Fibroblast of skin of right biceps (primary cell): ENCODE measurements at regions not wholly inside any gene's neighbourhood (a gene's known extent, or its start where the extent isn't known, plus 50 kb on each side); places are given as distances from the start of the nearest gene placed in this dataset.
A peak's percentile ranks its signal among the peaks of the same experiment; 100 is the strongest.

Experiments used
- DNase-seq: peaks from one replicate; pipeline ENCODE4 v3.0.0-alpha.2; 2013

DNA sequence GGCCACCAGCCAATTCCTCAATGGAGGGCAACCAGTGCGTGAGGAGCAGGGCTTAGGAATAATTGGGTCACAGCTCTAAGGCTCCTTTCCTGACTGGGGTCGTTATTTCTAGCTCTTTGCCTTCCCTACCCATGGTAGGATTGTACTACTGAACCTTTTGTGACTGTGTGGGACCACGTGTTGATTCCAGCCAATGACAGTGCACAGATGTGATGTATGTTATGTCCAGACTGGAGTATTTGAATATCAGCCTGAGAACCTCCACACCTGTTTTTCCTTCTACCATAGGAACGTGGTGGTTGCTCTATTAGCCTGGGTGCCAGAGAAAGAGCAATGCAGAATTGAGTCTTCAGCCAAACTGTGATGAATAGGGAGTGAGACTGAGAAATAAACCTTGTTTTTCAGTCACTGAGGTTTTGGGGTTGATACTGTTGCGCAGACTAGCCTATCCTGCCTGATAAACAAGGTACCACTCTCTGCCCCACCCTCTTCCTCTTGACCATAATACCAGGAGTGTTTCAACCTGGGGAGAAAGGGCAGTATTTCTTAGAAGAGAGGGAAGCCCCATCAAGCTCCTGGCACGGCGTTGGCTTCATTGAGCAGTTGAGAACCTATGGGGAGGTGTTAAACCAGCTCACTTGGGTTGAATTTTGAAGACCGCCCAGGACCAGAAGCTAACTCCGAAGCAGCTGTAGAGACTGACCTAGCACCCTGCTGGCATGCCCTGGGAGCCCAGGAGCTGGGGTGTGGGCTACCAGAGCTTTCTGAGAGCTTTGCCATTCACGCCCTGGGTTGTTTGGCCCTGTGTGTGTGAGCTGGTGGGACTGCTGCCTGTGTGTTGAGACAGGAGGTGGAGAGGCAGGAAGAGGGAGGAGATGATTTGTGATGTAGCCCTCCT is 105.5 kb upstream of the BACH2 start:
- DNase-seq = peak; percentile 43

DNA sequence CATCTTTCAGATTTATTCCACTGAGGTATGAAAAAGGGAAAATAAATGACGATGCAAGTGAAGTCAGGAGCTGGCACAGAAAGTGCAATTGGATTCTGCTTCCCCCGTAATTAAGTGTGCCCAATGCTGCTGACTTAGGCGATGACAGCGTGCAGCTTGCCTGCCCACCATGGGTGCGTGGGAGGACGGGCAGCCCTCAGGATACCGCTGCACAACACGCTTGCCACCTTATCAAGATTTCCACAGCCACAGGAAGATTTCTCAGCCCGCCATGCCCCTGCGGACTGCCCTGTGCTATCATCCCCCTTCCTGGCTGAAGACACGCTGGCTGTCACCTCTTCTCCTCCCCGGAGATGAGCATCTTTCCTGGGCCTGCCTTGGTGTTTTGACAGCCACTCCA is 103.3 kb upstream of the BACH2 start:
- no peak for DNase-seq

DNA sequence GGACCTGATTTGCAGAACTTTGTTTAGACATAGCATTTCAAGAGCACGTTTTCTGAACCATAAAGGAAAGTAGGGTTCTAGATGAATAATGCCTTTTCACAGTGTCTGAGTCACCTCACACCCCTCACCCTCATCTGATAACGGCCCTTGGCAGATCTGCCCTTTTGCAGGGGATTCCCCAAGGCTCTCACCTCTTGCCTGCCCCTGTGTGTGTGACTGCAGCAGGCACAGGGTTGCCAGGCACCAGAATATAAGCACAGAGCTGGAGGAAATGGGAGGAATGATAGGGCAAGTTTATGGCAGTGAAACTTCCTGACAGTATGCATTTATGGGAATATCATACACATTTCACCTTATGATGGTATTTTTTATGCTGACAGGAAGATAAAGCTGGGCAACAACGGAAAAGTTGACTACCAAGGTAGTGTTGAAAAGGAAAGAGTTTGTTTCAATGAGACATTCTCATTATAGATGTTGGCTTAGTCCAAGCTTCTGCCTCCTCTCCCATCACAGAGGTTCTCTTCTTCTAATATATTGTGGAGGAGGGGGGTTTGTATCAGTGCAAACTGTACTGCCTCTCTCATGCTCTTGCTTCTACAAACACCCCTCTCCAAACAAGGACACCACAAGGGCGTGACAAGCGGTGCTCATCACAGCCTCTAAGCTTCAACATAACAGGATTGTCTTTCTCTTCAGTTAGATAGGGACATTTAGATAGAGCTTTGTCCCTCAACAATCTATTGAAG is 101.5 kb upstream of the BACH2 start:
- peak; percentile 33 for DNase-seq

DNA sequence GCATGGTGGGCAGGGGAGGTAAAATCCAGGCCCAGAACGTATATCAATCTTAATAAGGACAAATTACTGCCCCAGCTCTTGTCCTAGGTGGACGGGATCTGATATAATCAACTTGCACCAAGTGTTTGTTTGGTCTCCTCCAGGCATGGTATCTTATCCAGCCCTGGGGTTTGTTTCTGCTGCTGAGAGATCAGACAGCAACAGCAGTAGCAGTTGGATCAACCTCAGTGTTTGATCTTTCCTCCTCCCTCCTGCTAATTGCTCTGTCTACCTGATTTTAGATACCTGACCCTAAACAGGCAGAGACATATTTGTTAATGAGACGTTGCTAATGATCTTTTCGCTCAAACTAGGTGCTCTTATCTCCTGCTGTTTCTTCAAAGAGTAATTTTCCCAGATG is 100.4 kb upstream of the BACH2 start:
- DNase-seq = no peak

DNA sequence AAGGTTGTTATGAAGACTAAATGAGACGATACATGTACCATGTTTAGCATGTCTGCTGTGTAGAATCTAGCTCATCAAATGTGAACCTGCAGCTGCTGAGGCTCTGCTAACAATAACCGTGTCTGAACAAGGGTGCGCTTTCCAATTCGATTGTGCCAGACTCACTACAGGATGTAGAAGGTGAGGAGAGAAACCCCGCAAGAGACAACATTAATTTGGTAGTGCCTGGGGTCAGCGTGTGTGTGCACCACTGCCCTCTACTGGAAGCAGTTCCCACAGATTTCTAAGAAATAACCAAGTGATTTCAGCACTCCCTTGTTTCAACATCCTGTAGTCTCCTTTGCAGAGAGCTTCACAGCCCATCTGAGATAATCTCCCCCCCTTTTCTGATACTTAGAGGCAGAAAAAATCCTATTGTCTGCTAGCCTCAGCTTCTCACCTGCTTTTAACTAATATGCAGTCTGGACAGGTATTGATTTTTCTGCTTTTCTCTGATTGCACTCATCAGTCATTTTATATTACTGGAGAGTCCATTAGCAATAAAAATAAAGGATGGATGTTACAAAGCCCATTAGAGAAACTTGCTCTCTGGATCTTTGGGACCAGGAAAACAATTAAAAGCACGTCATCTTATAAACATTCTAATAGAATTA is 96.7 kb upstream of the BACH2 start:
- DNase-seq = peak; percentile 69

DNA sequence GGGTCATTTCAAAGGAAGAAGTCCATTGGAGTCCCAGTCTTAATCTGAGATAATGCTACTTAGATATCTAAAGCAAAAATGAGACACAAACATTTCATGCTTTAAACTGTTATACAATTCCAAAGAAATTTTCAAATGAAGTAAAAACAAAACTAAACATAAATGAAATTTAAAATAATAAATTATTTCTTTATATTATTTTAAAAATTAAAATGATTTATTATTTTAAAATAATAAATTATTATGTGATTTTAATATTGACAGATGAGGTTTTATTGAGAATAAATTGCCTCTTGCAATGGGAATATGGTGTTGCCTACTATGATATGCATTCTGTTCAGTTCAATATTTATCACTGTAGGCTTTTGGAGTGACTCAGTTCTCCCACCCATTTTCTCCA is 93.7 kb upstream of the BACH2 start:
- DNase-seq = no peak

DNA sequence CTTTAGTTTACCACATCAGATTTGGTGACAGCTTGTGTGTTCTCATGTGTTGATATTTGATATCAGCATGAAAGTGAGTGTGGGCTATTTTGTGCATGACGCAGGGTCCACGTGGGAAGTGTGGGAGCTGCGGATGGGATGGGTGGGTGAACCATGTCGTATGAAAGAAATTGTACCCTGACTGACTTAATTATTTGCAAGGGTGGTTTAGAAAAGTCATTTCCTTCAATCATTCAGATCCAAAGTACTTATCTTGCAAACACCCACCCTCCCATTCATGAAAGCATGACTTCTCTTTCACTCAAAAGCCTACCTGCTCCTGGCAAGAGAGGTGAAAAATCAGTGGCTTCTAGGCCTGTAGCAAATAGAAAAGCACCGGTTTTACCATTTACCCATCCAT is 91.8 kb upstream of the BACH2 start:
- DNase-seq = no peak

DNA sequence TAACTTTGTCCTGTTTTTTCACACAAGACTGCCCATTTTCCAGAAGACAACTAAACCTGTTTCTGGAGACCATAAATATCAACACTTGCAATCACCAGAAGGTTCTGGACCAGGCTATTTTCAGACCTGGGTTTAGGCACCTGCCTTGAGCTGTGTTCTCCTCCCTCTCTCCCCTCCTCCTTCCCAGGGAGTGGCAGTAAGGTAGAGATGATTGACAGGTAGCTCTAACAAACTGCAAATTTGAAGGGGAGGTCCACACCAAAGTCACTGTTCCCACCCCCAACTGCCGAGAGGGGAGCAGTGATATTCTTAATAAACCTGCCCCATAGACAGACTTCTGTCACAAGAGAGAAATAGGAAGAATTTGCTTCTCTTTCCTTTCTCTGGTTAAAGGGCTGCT is 91.2 kb upstream of the BACH2 start:
- DNase-seq = no peak

DNA sequence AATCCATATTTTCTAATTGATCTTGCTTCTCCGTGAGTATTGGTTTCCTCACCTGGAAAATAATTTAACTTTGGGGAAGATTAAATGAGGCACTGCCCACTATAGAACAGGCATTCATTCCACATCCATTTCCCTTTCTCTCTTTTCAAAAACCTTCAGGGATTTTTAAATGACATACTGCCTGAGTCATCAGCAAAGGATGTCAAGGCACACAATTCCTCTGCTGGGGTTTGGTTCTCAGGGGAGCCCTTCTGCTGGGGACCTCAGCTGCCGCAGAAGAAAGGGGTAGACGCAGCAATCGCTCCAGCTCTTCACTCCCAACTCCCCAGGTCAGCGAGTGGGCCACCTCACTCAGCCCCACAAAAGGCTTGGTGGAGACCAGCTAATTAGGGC is 90.7 kb upstream of the BACH2 start:
- DNase-seq = peak; percentile 55

DNA sequence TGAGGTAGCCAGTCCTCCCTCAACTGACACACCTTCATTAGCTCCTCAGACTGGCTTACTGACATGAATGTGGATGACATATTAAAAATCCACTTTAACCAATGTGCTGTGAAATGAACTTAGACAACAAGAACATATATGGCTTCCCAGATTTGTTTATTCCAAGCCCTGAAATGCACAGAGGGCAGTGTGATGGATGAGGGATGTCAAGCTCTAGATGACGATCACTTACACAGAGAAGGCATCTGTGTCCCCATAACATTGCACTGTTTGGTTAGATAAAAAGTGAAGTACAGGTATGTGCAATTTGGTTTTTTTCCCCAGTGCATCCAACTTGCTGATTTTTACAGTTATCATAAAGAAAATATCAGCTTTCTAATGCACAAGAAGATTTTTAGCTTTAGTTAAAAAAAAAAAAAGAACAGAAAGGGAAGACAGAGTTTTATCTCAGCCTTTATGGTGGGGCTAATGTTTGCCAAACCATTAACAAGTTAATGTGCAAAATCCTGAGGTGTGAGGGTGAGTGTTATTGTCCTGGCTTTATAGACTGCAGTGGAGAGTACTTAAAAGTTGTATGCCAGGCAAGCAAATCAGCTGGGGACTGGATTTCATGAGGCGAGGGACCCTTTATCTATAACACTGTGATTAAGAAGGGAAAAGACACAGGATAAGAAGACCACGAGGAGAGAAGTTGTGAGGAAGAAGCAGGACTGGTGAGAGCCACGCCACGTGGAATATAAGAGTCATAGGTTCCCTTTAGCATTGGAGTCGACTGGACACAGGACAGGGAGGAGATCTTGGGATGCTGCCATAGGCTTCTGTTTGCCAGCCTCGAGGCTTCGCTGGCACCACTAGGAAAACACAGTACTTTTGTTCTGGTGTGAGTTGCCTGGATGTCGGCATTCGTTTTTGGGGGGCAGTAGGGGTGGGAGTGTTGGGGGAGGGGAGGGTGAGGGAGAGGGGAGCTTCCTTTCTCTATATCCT is 90.0 kb upstream of the BACH2 start:
- DNase-seq = no peak

DNA sequence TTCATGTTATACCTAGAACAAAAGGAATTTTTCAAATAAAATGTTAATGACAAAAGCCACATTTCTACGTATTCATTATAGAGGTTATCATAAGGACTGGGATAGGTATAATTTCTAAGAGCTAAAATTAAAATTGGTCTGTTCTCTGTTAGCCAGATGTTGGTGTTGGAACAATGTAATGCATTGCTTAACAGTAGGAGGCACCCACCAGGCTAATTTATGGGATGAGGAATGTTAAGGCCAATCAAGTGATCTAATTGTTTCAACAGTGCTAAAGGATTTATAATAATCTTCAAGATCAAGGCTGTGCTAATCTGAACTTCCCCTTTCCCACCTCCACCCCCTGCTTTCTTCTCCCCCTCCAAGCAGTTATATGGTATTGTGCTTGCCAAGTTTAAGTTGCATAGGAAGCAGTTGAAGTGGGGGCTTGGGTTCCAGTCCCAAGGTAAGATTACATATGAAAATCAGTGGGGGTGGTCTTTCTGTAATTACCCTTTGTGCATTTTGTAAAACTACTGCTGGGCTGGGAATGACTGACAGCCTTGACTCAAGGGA is 89.2 kb upstream of the BACH2 start:
- no peak for DNase-seq

DNA sequence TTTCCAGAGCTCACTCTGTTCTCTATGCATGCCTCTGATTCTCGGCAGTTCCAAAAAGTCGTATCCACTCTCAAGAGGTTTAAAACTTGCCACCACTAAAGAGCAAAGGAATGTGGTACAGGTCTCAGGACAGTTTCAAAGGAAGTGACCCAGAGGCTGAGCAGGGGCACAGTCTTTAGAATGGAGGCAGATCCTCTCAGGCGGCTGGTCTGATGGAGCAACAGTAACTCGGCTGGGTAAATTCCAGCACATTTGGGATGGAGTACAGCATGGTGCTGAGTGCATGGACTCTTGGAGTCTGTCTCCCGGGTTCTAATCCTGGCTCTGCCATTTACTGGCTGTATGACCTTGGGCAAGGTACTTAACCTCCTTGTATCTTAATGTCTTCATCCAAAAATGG is 88.1 kb upstream of the BACH2 start:
- DNase-seq = no peak

DNA sequence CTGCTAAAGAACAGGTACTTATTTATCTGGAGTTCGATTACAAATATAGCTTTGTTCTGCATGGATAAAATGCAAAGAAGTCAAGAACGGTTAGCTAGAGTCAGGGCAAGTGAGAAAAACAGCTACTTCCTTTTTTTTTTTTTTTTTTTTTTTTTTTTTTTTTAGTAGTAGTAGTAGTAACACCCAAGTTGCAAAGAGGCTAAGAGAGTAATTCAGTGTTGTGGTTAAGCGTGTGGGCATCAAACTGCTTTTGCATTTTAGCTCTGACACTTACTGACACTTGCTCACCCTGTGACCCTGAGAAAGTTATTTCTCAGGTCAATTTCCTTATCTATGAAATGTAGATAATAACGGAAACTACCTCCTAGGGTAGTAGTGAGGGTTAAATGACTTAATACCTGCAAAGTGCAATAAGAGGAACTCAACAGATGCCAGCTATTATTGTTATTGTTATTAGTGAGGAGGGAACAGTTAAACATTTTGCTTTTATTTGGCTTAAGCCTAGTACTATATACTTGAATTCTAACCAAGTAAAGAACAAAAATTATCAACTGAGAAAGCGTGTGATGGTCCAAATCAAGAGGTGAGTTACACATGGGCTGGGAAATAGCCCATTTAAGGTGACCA is 86.7 kb upstream of the BACH2 start:
- DNase-seq = no peak

DNA sequence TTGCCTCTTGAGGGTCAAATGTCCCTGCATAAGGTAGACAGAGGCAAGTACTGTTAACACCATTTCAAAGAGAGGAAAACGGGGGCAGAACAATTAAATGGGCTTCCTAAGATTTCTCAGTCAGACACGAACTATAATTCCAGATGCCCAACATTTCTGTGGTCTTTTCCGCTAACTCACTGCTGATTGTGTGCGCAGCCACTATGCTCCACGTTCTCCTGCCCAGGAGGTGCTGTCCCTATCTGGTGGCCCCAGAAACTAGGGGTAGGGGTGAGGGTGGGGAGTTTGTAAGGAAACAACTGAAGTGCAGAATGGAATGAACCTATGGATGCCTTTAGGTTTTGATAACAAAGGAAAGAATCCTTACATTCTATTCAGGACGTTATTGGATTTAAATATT is 86.1 kb upstream of the BACH2 start:
- no peak for DNase-seq

DNA sequence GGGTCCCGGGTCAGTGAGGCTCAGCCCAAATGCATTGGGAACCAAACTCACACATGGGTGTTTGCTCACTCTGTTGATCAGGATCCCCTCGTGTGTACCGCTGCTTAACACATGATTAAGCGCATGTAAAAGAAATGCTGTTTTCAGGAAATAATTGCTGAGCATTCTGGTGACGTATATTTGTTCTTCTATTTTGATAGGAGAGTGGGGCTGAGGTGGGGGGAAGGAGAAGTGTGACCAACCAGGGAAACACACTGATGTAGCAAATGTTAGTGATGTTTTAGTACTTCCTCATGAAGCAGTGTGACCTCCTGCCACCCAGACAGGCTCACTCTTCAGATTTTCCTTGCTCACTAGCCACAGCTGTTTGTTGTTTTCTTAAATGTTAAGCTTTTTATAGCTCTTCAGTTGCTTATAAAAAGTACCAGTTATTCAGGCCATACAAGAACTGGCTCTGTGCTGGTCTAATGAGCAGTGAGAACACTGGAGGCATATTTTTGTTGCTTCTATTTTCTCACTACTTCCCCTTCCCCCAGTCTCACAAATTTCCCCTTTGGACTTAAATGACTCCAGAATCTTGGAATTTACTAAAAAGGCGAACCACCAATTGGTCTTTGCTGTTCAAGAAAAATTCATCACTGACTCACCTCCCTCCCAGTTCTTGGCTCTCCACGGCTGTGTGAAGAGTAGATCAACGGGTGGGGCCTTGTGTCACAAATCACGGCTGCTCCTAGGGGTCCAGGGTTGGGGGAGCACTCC is 79.2 kb upstream of the BACH2 start:
- peak; percentile 95 for DNase-seq

DNA sequence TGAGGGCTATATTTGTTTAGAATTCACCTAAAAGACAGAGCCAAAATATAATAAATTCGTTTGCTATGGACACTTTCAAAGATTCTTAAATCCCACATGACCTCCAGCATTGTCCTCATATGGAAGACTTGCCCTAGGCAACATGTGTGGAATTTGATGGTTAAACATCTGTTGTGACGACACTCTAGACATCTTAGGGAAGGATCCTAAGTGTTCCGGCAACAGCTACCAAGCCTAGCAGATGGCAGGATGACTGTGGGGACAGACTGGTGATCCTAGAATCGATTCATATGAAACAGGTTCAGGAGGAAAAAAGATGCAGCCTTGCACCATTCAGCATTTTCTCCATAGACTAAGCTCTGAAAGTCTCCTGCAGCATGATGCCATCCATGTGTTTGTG is 77.6 kb upstream of the BACH2 start:
- DNase-seq = no peak

DNA sequence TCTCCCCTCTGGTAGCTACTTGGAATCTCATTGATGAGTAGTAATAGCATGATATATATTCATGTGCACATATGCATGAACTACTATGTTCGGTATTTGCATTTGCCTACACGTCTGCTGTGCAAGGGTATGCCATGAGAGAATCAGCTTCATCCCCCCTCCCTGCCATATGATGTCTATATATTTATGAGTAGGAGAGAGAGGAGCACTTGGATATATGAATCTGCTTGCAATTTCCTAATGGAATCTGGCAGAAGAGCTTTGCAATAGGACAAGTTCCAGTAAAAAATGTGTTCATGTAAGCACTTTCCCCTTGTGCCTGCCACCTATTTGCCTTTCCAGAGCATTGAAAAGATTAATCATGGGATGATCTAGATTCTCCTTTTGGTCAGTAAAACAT is 76.2 kb upstream of the BACH2 start:
- DNase-seq = no peak

DNA sequence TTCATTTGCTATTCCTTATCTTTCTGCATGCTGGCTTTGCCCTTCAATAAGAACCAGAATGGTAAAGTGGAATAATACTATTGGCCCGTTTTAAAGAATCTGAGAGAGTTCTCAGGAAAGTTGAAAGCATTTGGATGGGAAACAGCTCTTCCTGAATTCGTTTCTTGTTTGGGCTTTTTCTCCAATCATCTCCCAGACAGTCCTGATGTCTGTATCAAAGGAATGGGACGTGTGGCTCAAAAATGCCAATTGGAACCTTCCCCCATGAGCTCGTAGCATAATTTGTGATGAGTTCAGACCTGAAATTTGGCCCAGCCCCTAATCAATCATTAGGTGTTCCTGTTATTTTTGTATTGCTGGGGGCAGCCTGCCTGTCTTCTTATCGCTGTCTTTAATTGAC is 75.8 kb upstream of the BACH2 start:
- DNase-seq = no peak

DNA sequence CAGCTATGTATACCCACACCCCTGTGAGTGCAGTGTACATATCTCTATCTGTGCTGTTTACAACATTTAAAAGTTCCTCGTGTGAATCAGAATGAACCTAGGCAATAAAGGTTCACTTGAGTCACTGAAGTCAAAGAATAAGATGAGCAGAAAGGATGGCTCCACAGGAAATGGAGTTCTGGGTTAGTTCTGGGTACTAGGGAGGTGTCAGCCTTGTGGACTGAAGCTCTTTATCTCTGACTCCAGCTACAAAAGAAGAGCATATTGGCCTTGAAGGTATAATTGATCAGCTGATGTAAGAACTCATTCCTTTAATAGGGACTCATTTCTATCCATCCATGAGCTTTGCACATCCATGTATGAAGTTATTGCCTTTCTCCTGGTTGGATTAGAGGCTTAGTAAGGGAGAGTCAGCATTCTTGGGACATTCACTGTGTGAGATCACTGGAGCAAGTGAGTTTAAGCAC is 73.9 kb upstream of the BACH2 start:
- DNase-seq = no peak

DNA sequence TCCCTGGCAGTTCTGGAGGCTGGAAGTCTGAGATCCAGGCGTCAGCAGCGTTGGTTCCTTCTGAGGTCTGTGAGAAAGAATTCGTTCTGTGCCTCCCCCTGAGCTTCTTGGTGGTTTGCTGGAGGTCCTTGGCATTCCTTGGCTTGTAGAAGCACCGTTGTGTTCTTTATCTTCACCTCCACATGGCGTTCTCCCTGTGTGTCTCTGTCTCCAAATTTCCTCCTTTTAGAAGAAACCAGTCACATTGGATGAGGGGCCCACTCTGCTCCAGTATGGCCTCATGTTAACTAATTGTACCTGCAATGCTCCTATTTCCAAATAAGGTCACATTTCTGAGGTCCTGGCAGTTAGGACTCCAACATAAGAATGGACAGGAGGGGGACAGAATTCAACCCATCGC is 73.0 kb upstream of the BACH2 start:
- no peak for DNase-seq

DNA sequence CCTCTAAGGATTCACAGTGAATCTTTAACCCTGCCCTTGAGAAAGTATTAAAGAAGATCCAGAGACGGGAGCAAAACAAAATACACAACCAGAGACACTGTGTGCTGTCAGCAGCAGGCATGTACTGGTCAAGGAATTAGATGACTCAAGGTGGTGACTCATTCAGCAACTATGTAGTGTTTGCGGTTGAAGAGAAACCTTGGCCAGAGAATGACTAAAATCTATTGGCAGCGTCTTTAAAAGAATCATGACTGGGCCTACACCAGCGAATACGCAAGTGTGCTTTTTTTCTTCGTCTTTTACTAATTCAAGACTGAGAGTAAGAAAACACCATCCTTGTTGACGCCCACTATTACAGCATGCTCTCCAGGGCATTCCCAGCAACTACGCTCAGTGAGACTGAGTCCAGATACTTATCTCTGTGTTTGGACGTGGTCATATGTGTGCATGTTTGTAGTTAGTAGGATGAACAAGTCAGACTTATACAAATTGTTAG is 72.4 kb upstream of the BACH2 start:
- DNase-seq = peak; percentile 100
